ENCODE measurements at regions not wholly inside any gene's neighbourhood (a gene's known extent, or its start where the extent isn't known, plus 50 kb on each side); places are given as distances from the start of the nearest gene placed in this dataset.

- H3K27me3 Mint-ChIP-seq (ENCODE audit: low read depth) = no peaks in the 10 kb centered on the region
- TF ChIP-seq CTCF (conservative IDR thresholded peaks at IDR 0.05) = no peak
- no peaks in the 10 kb centered on the region for H3K36me3 Mint-ChIP-seq (ENCODE audit: low read depth)
- DNase-seq (ENCODE audit: low read depth, low spot score) = no peak
- H3K9me3 Mint-ChIP-seq = no peaks in the 10 kb centered on the region
- peaks cover under 1% of the 10 kb centered on the region for H3K4me1 Mint-ChIP-seq
- no peak overlapping the region for H3K4me3 Mint-ChIP-seq
- no peak overlapping the region for H3K27ac Mint-ChIP-seq (ENCODE audit: unreplicated experiment)
Measured at GRCh38 chr5:2856206-2856605, 104.7 kb upstream of the IRX2 start.

GRCh38 chr5:2852446-2852845 lies 101.0 kb upstream of the IRX2 start:
- no peaks in the 10 kb centered on the region for H3K27me3 Mint-ChIP-seq (ENCODE audit: low read depth)
- TF ChIP-seq CTCF (conservative IDR thresholded peaks at IDR 0.05) = no peak
- no peaks in the 10 kb centered on the region for H3K4me1 Mint-ChIP-seq
- H3K27ac Mint-ChIP-seq (ENCODE audit: unreplicated experiment) = no peak overlapping the region
- H3K4me3 Mint-ChIP-seq = no peak overlapping the region
- no peaks in the 10 kb centered on the region for H3K36me3 Mint-ChIP-seq (ENCODE audit: low read depth)
- H3K9me3 Mint-ChIP-seq = no peaks in the 10 kb centered on the region
- DNase-seq (ENCODE audit: low read depth, low spot score) = no peak

GRCh38 chr5:2851895-2852294 lies 100.4 kb upstream of the IRX2 start:
- Mint-ChIP-seq H3K36me3 (ENCODE audit: low read depth) (no peaks in the 10 kb centered on the region), H3K27ac (ENCODE audit: unreplicated experiment) (no peak overlapping the region), H3K27me3 (ENCODE audit: low read depth) (no peaks in the 10 kb centered on the region), H3K4me3 (no peak overlapping the region), H3K9me3 (no peaks in the 10 kb centered on the region), H3K4me1 (no peaks in the 10 kb centered on the region)
- no peak for TF ChIP-seq CTCF (conservative IDR thresholded peaks at IDR 0.05)
- no peak for DNase-seq (ENCODE audit: low read depth, low spot score)

- DNase-seq (ENCODE audit: low read depth, low spot score) = no peak
- Mint-ChIP-seq H3K4me1 (no peaks in the 10 kb centered on the region), H3K4me3 (no peak overlapping the region), H3K9me3 (no peaks in the 10 kb centered on the region), H3K27ac (ENCODE audit: unreplicated experiment) (no peak overlapping the region), H3K36me3 (ENCODE audit: low read depth) (no peaks in the 10 kb centered on the region), H3K27me3 (ENCODE audit: low read depth) (no peaks in the 10 kb centered on the region)
- TF ChIP-seq CTCF (conservative IDR thresholded peaks at IDR 0.05) = no peak
Measured at GRCh38 chr5:2849429-2849828, 98.0 kb upstream of the IRX2 start.

GRCh38 chr5:2848619-2849018 lies 97.1 kb upstream of the IRX2 start:
- no peak for DNase-seq (ENCODE audit: low read depth, low spot score)
- Mint-ChIP-seq H3K27me3 (ENCODE audit: low read depth) (no peaks in the 10 kb centered on the region), H3K9me3 (no peaks in the 10 kb centered on the region), H3K4me1 (no peaks in the 10 kb centered on the region), H3K4me3 (no peak overlapping the region), H3K36me3 (ENCODE audit: low read depth) (no peaks in the 10 kb centered on the region), H3K27ac (ENCODE audit: unreplicated experiment) (no peak overlapping the region)
- TF ChIP-seq CTCF (conservative IDR thresholded peaks at IDR 0.05) = peak; percentile 56

GRCh38 chr5:2847608-2848007 lies 96.1 kb upstream of the IRX2 start:
- TF ChIP-seq CTCF (conservative IDR thresholded peaks at IDR 0.05) = no peak
- H3K27ac Mint-ChIP-seq (ENCODE audit: unreplicated experiment) = no peak overlapping the region
- H3K27me3 Mint-ChIP-seq (ENCODE audit: low read depth) = no peaks in the 10 kb centered on the region
- no peak for DNase-seq (ENCODE audit: low read depth, low spot score)
- H3K4me1 Mint-ChIP-seq = no peaks in the 10 kb centered on the region
- H3K36me3 Mint-ChIP-seq (ENCODE audit: low read depth) = no peaks in the 10 kb centered on the region
- H3K9me3 Mint-ChIP-seq = no peaks in the 10 kb centered on the region
- H3K4me3 Mint-ChIP-seq = no peak overlapping the region
